HG03175 (cell line): ENCODE measurements at regions not wholly inside any gene's neighbourhood (a gene's known extent, or its start where the extent isn't known, plus 50 kb on each side); places are given as distances from the start of the nearest gene placed in this dataset.
"Not testable (repeated sequence)": the region's sequence is repeated elsewhere in the genome, so short reads cannot be mapped to it uniquely, and the experiment has no call there.

Source experiments
- ATAC-seq: cut with Tn5 transposase; IDR thresholded peaks from one replicate; pipeline ENCODE4 v1.9.1; 2021; ENCODE audit warnings: mild to moderate bottlenecking, moderate library complexity; ENCODE audit not compliant: unreplicated experiment

- ATAC-seq, result no peak
Measured at GRCh38 chrY:3037471-3037870, 102.3 kb downstream of the ZFY start.

- ATAC-seq, result no peak
Measured at GRCh38 chrY:3040415-3040814, 105.2 kb downstream of the ZFY start.

DNA sequence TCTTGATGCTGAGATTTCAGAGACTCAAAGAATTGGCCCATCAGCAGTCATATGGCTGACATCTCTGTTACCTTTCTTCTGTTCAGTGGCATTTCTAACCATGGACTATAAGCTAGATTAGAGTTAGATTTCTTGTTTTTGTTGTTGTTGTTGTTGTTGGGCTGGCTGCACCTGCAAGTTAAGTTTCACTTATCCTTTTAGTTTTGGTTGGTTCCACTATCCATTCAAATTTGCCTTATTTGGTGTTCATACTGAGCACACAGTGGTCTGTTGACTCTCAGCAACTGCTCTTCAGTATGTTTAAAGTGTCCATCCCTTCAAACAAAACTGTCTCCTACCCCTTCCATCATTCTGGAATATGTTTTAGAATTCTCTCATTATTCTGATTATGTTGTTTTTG lies 106.8 kb downstream of the ZFY start:
- no peak for ATAC-seq

GRCh38 chrY:3042901-3043300 lies 107.7 kb downstream of the ZFY start:
- ATAC-seq, result no peak

GRCh38 chrY:3045048-3045447 lies 109.9 kb downstream of the ZFY start:
- ATAC-seq, result no peak

DNA sequence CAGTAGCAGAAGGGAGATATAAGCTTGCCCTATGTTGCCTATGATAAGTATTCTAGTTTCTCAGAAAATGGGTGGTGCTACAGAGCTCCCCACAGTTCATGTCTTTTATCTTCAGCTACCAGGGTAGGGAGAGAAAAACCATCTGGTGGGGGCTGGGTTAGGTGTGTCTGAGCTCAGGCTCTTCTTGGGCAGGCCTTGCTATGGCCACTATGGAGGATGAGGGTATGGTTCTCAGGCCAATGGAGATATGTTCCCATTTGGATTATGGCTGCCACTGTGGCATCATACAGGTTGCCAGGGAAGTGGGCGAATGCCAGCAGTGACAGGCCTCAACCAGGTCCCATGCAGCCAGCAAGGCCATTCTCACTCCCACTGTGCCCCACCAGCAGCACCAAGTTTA lies 120.3 kb downstream of the ZFY start:
- ATAC-seq, result not testable (repeated sequence)

GRCh38 chrY:3058342-3058741 lies 123.2 kb downstream of the ZFY start:
- ATAC-seq, result peak; percentile 74

GRCh38 chrY:3060671-3061070 lies 125.5 kb downstream of the ZFY start:
- ATAC-seq, result not testable (repeated sequence)

DNA sequence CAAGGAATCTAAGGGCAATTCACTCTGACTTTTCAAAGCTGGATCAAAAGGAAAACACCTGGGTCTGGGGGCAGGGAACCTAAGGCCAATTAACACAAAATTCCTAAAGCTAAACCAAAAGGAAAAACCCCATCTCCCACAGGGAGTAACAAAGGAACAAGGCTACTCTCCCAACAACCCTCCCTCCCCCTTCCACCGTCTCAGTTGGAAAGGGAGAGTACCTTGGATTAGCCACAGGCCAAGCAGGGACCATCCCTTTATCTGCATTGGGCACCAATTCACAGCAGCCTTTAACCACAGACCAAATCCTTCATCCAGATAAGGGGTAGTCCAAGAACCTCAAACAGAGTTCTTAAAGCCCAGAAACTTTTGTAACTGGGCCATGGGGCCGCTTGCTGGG lies 153.0 kb downstream of the ZFY start:
- not testable (repeated sequence) for ATAC-seq

GRCh38 chrY:3108674-3109073 lies 173.5 kb downstream of the ZFY start:
- ATAC-seq, result not testable (repeated sequence)

- peak; percentile 89 for ATAC-seq
Measured at GRCh38 chrY:3120234-3120633, 185.1 kb downstream of the ZFY start.

DNA sequence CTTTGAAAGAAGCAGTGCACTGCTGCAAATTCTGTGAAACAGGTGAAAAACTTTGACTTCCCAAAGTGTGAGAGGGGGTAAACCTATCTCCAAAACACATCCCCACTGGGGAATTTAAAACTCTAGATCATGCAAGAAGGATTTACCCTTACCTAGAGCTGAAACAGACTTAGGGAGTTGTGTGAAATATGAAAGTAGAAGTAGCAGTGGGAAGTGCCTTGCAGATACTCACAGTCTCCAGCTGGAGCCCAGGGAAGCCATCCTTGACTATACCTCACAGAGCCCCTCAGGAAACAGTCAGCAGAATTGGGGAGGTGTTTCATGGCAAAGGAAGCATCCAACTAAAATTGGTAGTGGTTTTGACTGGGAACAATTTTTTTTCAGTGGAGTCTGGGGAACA lies 185.5 kb downstream of the ZFY start:
- peak; percentile 48 for ATAC-seq

DNA sequence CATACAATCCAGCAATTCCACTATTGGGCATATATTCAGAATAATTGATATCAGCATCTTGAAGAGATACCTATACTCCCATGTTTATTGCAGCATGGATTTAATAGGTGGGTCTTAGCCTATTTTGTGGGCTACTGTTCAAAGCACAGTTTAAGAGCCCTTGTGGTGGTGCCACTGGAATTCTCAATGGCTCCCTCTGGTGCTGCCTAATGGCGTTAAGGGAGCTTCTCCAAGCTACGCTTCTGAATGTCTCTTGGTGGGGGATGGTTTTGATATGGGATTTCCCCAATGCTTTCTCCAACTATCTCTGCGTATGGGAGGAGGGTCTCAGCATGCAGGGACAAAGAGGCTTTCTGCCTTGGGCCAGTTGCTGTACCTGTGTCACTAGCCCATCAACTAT lies 188.3 kb downstream of the ZFY start:
- not testable (repeated sequence) for ATAC-seq

DNA sequence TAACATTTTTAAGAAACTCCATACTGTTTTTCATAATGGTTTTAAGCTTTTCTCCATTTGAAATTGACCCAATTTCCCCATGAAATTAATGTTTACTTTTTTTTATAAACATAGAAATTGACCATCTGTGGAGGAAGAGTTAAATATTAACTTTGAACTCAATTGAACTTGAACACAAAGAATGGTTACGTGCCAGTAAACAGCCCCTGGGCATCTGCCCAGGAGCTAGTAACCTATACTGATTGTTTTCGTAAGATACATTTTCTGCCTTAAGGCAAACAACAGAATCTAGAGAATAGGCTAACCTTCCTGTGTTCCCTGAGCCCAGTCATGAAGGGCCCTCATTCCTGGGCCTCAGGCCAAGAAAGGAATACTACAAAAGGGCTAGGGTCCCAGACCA lies 235.9 kb downstream of the ZFY start:
- ATAC-seq, result not testable (repeated sequence)

GRCh38 chrY:3195035-3195434 lies 259.9 kb downstream of the ZFY start:
- ATAC-seq, result not testable (repeated sequence)

- not testable (repeated sequence) for ATAC-seq
Measured at GRCh38 chrY:3202287-3202686, 267.1 kb downstream of the ZFY start.

DNA sequence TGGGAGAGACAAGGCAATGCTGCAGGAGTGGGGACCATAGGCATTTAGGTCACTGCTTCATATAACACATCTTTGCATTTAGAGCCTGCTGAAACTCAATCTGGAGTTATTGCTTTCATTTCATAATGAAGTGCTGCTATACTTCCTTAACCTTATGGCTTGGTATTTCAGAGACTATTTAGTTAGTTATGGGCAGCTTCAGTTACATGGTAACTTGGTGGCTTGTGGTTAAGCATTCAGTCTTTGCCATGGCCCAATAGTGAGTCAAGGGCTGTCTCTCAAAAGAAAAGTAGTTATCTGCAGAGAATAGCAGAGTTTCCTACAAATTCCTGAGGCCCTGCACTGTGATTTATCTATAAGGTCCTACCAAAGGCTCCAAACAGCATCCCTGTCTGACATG lies 271.6 kb downstream of the ZFY start:
- ATAC-seq, result peak; percentile 46

- peak; percentile 79 for ATAC-seq
Measured at GRCh38 chrY:3213183-3213582, 278.0 kb downstream of the ZFY start.

DNA sequence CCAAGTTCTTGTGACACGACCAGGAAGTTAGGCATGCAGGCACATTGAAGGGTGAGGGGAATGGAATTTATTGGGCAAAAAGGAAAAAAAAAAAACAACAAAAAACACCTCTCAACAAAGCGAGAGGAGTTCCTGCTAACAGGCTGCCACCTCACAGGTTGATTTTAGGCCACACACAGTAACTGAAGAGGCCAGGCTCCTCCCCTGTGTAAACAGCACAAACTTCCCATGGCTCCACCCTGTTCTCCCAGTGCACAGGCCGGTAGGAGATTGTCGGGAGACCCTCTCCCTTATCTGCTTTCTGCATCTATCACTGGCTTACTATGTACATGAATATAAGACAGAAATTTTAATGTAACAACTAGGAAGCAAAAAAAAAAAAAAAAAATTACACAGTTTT lies 283.0 kb downstream of the ZFY start:
- not testable (repeated sequence) for ATAC-seq

DNA sequence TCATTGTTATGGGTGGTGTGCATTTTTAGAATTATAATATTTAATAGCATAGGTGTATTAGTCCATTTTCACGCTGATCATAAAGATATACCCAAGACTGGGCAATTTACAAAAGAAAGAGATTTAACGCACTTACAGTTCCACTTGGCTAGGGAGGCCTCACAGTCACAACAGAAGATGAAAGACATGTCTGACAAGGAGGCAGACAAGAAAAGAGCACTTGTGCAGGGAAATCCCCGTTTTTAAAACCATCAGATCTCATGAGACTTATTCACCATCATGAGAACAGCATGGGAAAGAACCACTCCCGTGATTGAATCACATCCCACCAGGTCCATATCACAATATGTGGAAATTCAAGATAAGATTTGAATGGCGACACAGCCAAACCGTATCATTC lies 283.4 kb downstream of the ZFY start:
- ATAC-seq, result not testable (repeated sequence)

- ATAC-seq, result not testable (repeated sequence)
Measured at GRCh38 chrY:3262911-3263310, 316.0 kb upstream of the TGIF2LY start.

- ATAC-seq, result not testable (repeated sequence)
Measured at GRCh38 chrY:3288063-3288462, 290.8 kb upstream of the TGIF2LY start.

DNA sequence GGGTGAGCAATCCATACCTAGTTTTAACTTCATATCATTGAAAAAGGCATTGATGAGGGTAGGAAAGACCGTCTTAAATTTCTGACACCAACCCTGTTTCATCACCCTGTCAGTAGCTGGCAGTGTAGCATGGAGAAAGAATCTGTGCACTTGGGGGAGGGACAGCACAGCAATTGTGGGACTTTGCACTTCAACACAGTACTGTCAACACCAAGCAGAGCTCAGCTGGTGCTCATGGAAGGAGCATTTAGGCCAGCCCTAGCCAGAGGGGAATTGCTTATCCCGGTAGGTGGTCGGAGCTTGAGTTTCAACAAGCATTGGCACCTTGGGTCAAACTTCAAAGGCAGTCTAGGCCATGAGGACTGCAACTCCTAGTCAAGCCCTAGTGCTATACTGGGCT lies 281.6 kb upstream of the TGIF2LY start:
- not testable (repeated sequence) for ATAC-seq

- not testable (repeated sequence) for ATAC-seq
Measured at GRCh38 chrY:3319988-3320387, 258.9 kb upstream of the TGIF2LY start.
